K562 (cell line): ENCODE measurements at regions not wholly inside any gene's neighbourhood (a gene's known extent, or its start where the extent isn't known, plus 50 kb on each side); places are given as distances from the start of the nearest gene placed in this dataset.

Experiments
- CHD1 ChIP-seq: fragments of 200-600 bp; sonication (generic); IDR thresholded peaks from one replicate; pipeline ENCODE4 v1.6.1; 2012; ENCODE audit warnings: mild to moderate bottlenecking, moderate library complexity, low read length, inconsistent platforms
- CTCF ChIP-seq, 3 experiments: IDR thresholded peaks in 2 of 3; conservative IDR thresholded peaks in 1 of 3; 2 replicates each; pipeline ENCODE4 v1.5.1; 2011 to 2012; ENCODE audit warnings: low read length in 3 of 3, mild to moderate bottlenecking in 3 of 3, control low read depth in 2 of 3, improper control_type of control experiment in 1 of 3, inconsistent platforms in 1 of 3, low read depth in 1 of 3, mixed read lengths in 1 of 3, moderate library complexity in 1 of 3; ENCODE audit not compliant: insufficient read depth in 2 of 3
- FOSL1 ChIP-seq: fragments of 200-800 bp; sonication (Bioruptor generic); conservative IDR thresholded peaks from 2 replicates; pipeline ENCODE4 v1.6.1; 2016; ENCODE audit warnings: missing genetic modification characterization, missing compliant biosample characterization
- LEF1 ChIP-seq: fragments of 450-650 bp; IDR thresholded peaks from 2 replicates; pipeline ENCODE4 v1.6.1; 2016; ENCODE audit warnings: mild to moderate bottlenecking
- MXI1 ChIP-seq: IDR thresholded peaks from 2 replicates; pipeline ENCODE4 v1.6.1; 2011; ENCODE audit warnings: low read depth, mild to moderate bottlenecking, improper control_type of control experiment, low read length
- NR2F6 ChIP-seq: fragments of 450-650 bp; formaldehyde crosslinking; IDR thresholded peaks from 2 replicates; pipeline ENCODE4 v1.4.0; 2020; ENCODE audit warnings: mild to moderate bottlenecking
- RBFOX2 ChIP-seq: fragments of 200-400 bp; formaldehyde crosslinking; IDR thresholded peaks from 2 replicates; pipeline ENCODE4 v1.6.1; 2017; ENCODE audit warnings: low read depth, mild to moderate bottlenecking, low read length, moderate library complexity
- RBM22 ChIP-seq: fragments of 200-400 bp; formaldehyde crosslinking; IDR thresholded peaks from 2 replicates; pipeline ENCODE4 v1.6.1; 2018; ENCODE audit warnings: low read length, low read depth; ENCODE audit not compliant: poor library complexity, severe bottlenecking
- SP2 ChIP-seq: IDR thresholded peaks from 2 replicates; pipeline ENCODE4 v1.6.1; 2011; ENCODE audit warnings: mild to moderate bottlenecking, low read depth, low read length, moderate library complexity; ENCODE audit not compliant: poor library complexity, severe bottlenecking; ENCODE audit errors: extremely low read depth
- TEAD4 ChIP-seq, 2 experiments: sonication (generic) in 1 of 2; formaldehyde crosslinking in 1 of 2; IDR thresholded peaks; 2 replicates each; pipeline versions ENCODE4 v1.6.1 to v1.8.0; 2012 to 2022; ENCODE audit warnings: borderline replicate concordance in 1 of 2, inconsistent platforms in 1 of 2, low read length in 1 of 2, mild to moderate bottlenecking in 1 of 2, missing genetic modification reagents in 1 of 2
- U2AF2 ChIP-seq: fragments of 200-400 bp; formaldehyde crosslinking; optimal IDR thresholded peaks from 2 replicates; pipeline ENCODE3; 2017; ENCODE audit warnings: low read depth, mild to moderate bottlenecking, low read length
- ZNF121 ChIP-seq: sonication (generic); formaldehyde crosslinking; conservative IDR thresholded peaks from 2 replicates; pipeline ENCODE4 v1.8.0; 2022; ENCODE audit warnings: missing genetic modification reagents
- ZNF318 ChIP-seq, 2 experiments: fragments of 450-650 bp; IDR thresholded peaks; 2 replicates each; pipeline ENCODE4 v1.6.1; 2016; ENCODE audit warnings: mild to moderate bottlenecking in 2 of 2, borderline replicate concordance in 1 of 2, low read depth in 1 of 2, moderate library complexity in 1 of 2

- TF ChIP-seq CTCF (IDR thresholded peaks at IDR 0.05 in 2 of 3, conservative IDR thresholded peaks at IDR 0.05 in 1 of 3; ENCODE audit: insufficient read depth in 2 of 3, low read depth in 1 of 3, low read length in 3 of 3) (no peak), SP2 (no peak), RBM22 (no peak), CHD1 (no peak), MXI1 (no peak), LEF1 (no peak), NR2F6 (CRISPR knock-in tag) (no peak), ZNF318 (IDR thresholded peaks at IDR 0.05; ENCODE audit: borderline replicate concordance in 1 of 2, low read depth in 1 of 2) (no peak), U2AF2 (no peak), TEAD4 (IDR thresholded peaks at IDR 0.05; ENCODE audit: low read length) (no peak), TEAD4 (CRISPR knock-in tag; IDR thresholded peaks at IDR 0.05; ENCODE audit: borderline replicate concordance) (no peak), FOSL1 (tag) (no peak), RBFOX2 (no peak), ZNF121 (no peak)
Observed at GRCh38 chr22:47357086-47357485, 594.6 kb downstream of the TBC1D22A start.
